ENCODE measurements at regions not wholly inside any gene's neighbourhood (a gene's known extent, or its start where the extent isn't known, plus 50 kb on each side); places are given as distances from the start of the nearest gene placed in this dataset.
"Not testable (repeated sequence)": the region's sequence is repeated elsewhere in the genome, so short reads cannot be mapped to it uniquely, and the experiment has no call there.

GRCh38 chr6:115873901-115874300 lies 186.8 kb downstream of the FRK start:
- no peak overlapping the region for H3K4me3 ChIP-seq (ENCODE audit: low read depth, low read length)
- no peak for TF ChIP-seq CTCF (IDR thresholded peaks at IDR 0.05; ENCODE audit: low read depth, low read length)

GRCh38 chr6:115870464-115870863 lies 190.2 kb downstream of the FRK start:
- no peak for TF ChIP-seq CTCF (IDR thresholded peaks at IDR 0.05; ENCODE audit: low read depth, low read length)
- no peak overlapping the region for H3K4me3 ChIP-seq (ENCODE audit: low read depth, low read length)

GRCh38 chr6:115865914-115866313 lies 194.8 kb downstream of the FRK start:
- TF ChIP-seq CTCF (IDR thresholded peaks at IDR 0.05; ENCODE audit: low read depth, low read length): no peak
- no peak overlapping the region for H3K4me3 ChIP-seq (ENCODE audit: low read depth, low read length)

GRCh38 chr6:115863211-115863610 lies 197.5 kb downstream of the FRK start:
- no peak overlapping the region for H3K4me3 ChIP-seq (ENCODE audit: low read depth, low read length)
- TF ChIP-seq CTCF (IDR thresholded peaks at IDR 0.05; ENCODE audit: low read depth, low read length): no peak

GRCh38 chr6:115861658-115862057 lies 199.0 kb downstream of the FRK start:
- H3K4me3 ChIP-seq (ENCODE audit: low read depth, low read length): not testable (repeated sequence)

- H3K4me3 ChIP-seq (ENCODE audit: low read depth, low read length): not testable (repeated sequence)
Measured at GRCh38 chr6:115859577-115859976, 201.1 kb downstream of the FRK start.

- no peak for TF ChIP-seq CTCF (IDR thresholded peaks at IDR 0.05; ENCODE audit: low read depth, low read length)
- H3K4me3 ChIP-seq (ENCODE audit: low read depth, low read length): no peak overlapping the region
Measured at GRCh38 chr6:115854866-115855665, 205.6 kb downstream of the FRK start.

- no peak overlapping the region for H3K4me3 ChIP-seq (ENCODE audit: low read depth, low read length)
- no peak for TF ChIP-seq CTCF (IDR thresholded peaks at IDR 0.05; ENCODE audit: low read depth, low read length)
Measured at GRCh38 chr6:115847671-115848070, 213.0 kb downstream of the FRK start.

Data from WI38 (cell line).